ENCODE measurements at regions not wholly inside any gene's neighbourhood (a gene's known extent, or its start where the extent isn't known, plus 50 kb on each side); places are given as distances from the start of the nearest gene placed in this dataset.

DNA sequence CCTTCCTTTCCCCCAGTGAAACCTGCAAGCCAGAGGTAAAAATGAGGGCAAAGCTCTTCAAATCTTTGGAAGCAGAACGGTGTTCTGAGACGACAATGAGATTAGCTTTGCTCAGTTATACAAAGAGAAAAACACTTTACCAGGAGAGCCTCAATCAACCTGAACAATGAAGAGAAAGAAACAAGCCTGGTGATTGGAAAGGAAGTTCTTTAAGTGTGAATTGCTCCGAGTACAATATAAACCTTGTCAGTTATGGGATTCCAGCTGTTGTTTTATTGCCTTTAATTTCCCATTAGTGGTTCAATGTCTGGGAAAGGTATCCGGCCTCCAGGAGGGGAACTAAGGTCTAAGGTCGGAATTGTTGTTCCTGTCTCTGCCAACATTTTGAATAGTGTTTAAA lies 901.6 kb downstream of the EPHA4 start:
- Histone ChIP-seq H3K27me3 (ENCODE audit: control insufficient read depth, insufficient read depth, low read length) (no peaks in the 10 kb centered on the region), H3K4me1 (ENCODE audit: control insufficient read depth, insufficient read depth, low read length) (no peaks in the 10 kb centered on the region), H3K9me3 (ENCODE audit: control insufficient read depth, insufficient read depth, low read length) (no peaks in the 10 kb centered on the region), H3K36me3 (ENCODE audit: control insufficient read depth, insufficient read depth, low read length) (no peaks in the 10 kb centered on the region), H3K4me3 (ENCODE audit: low read depth, low read length) (no peak overlapping the region), H3K9ac (ENCODE audit: low read depth, low read length) (no peak overlapping the region)

DNA sequence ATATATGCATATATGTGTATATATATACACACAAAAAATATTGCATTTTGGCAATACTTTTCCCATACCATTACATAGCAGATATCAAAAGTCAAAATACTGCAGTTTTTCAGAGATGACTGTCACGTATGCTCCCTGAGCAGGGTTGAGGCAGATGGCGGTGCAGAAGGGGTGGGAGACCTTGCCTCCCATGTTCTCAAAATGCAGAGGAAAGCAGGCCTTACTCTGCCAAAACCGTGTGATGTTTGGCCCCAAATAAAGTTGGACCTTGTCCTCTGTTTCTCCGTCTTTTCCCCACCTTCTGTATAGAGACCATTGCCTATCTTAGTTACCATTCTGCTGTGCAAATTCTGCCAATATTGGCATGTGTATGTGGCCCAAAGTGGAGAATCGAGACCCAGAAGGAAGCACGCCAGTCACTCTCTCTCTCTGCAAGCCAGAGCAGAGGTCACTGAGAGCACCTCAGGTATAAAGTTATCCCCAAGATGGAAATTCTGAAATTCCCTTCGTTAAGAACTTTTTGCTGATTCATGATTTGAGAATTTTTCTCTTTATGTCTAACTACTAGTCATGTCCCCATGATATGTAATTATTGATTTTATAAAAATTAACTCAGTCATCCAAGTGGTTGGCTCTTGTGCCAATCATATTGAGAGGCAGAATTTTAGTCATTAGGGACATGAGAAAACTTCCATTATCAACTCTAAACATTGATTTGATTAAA lies 898.8 kb downstream of the EPHA4 start:
- Histone ChIP-seq H3K4me1 (ENCODE audit: control insufficient read depth, insufficient read depth, low read length) (no peaks in the 10 kb centered on the region), H3K36me3 (ENCODE audit: control insufficient read depth, insufficient read depth, low read length) (no peaks in the 10 kb centered on the region), H3K4me3 (ENCODE audit: low read depth, low read length) (no peak overlapping the region), H3K27me3 (ENCODE audit: control insufficient read depth, insufficient read depth, low read length) (no peaks in the 10 kb centered on the region), H3K9me3 (ENCODE audit: control insufficient read depth, insufficient read depth, low read length) (no peaks in the 10 kb centered on the region), H3K9ac (ENCODE audit: low read depth, low read length) (no peak overlapping the region)

GRCh38 chr2:220674033-220674432 lies 898.1 kb downstream of the EPHA4 start:
- no peaks in the 10 kb centered on the region for H3K4me1 ChIP-seq (ENCODE audit: control insufficient read depth, insufficient read depth, low read length)
- no peaks in the 10 kb centered on the region for H3K36me3 ChIP-seq (ENCODE audit: control insufficient read depth, insufficient read depth, low read length)
- H3K9ac ChIP-seq (ENCODE audit: low read depth, low read length): no peak overlapping the region

GRCh38 chr2:220676695-220677094 lies 895.4 kb downstream of the EPHA4 start:
- H3K9me3 ChIP-seq (ENCODE audit: control insufficient read depth, insufficient read depth, low read length): no peaks in the 10 kb centered on the region
- H3K4me3 ChIP-seq (ENCODE audit: low read depth, low read length): no peak overlapping the region
- no peaks in the 10 kb centered on the region for H3K36me3 ChIP-seq (ENCODE audit: control insufficient read depth, insufficient read depth, low read length)
- no peaks in the 10 kb centered on the region for H3K4me1 ChIP-seq (ENCODE audit: control insufficient read depth, insufficient read depth, low read length)
- H3K27me3 ChIP-seq (ENCODE audit: control insufficient read depth, insufficient read depth, low read length): no peaks in the 10 kb centered on the region
- H3K9ac ChIP-seq (ENCODE audit: low read depth, low read length): no peak overlapping the region

More at GRCh38 chr2:220674033-220674432, 898.1 kb downstream of the EPHA4 start:
- Histone ChIP-seq H3K27me3 (ENCODE audit: control insufficient read depth, insufficient read depth, low read length) (no peaks in the 10 kb centered on the region), H3K9me3 (ENCODE audit: control insufficient read depth, insufficient read depth, low read length) (no peaks in the 10 kb centered on the region), H3K4me3 (ENCODE audit: low read depth, low read length) (no peak overlapping the region)

DNA sequence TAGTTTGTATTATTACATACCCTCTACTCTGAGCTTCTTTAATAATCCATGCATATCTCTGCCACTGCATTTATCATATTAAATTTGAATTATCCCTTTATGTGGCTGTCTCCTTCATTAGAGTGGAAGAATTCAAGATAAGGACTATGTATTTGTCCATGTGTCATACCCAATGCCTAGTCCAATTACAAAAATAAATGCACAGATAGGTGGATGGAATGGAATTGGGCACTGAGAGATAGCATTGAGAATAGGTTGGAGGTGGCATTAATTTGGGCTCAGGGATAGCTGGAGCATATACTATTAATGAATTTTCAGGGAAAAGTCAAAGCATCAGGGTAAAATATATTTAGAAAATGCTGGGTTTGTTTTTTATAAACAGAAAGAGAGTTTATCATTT lies 893.2 kb downstream of the EPHA4 start:
- no peaks in the 10 kb centered on the region for H3K27me3 ChIP-seq (ENCODE audit: control insufficient read depth, insufficient read depth, low read length)
- no peak overlapping the region for H3K9ac ChIP-seq (ENCODE audit: low read depth, low read length)

GRCh38 chr2:220682616-220683015 lies 889.5 kb downstream of the EPHA4 start:
- no peak overlapping the region for H3K9ac ChIP-seq (ENCODE audit: low read depth, low read length)
- H3K4me1 ChIP-seq (ENCODE audit: control insufficient read depth, insufficient read depth, low read length): no peaks in the 10 kb centered on the region
- H3K4me3 ChIP-seq (ENCODE audit: low read depth, low read length): no peak overlapping the region
- no peaks in the 10 kb centered on the region for H3K9me3 ChIP-seq (ENCODE audit: control insufficient read depth, insufficient read depth, low read length)
- H3K27me3 ChIP-seq (ENCODE audit: control insufficient read depth, insufficient read depth, low read length): no peaks in the 10 kb centered on the region
- H3K36me3 ChIP-seq (ENCODE audit: control insufficient read depth, insufficient read depth, low read length): no peaks in the 10 kb centered on the region

More for the DNA sequence above, 893.2 kb downstream of the EPHA4 start:
- no peak overlapping the region for H3K4me3 ChIP-seq (ENCODE audit: low read depth, low read length)
- no peaks in the 10 kb centered on the region for H3K9me3 ChIP-seq (ENCODE audit: control insufficient read depth, insufficient read depth, low read length)
- H3K36me3 ChIP-seq (ENCODE audit: control insufficient read depth, insufficient read depth, low read length): no peaks in the 10 kb centered on the region
- no peaks in the 10 kb centered on the region for H3K4me1 ChIP-seq (ENCODE audit: control insufficient read depth, insufficient read depth, low read length)

GRCh38 chr2:220684099-220684498 lies 888.0 kb downstream of the EPHA4 start:
- Histone ChIP-seq H3K4me1 (ENCODE audit: control insufficient read depth, insufficient read depth, low read length) (no peaks in the 10 kb centered on the region), H3K9ac (ENCODE audit: low read depth, low read length) (no peak overlapping the region), H3K9me3 (ENCODE audit: control insufficient read depth, insufficient read depth, low read length) (no peaks in the 10 kb centered on the region), H3K4me3 (ENCODE audit: low read depth, low read length) (no peak overlapping the region), H3K27me3 (ENCODE audit: control insufficient read depth, insufficient read depth, low read length) (no peaks in the 10 kb centered on the region), H3K36me3 (ENCODE audit: control insufficient read depth, insufficient read depth, low read length) (no peaks in the 10 kb centered on the region)

- no peaks in the 10 kb centered on the region for H3K27me3 ChIP-seq (ENCODE audit: control insufficient read depth, insufficient read depth, low read length)
- no peaks in the 10 kb centered on the region for H3K36me3 ChIP-seq (ENCODE audit: control insufficient read depth, insufficient read depth, low read length)
- H3K4me1 ChIP-seq (ENCODE audit: control insufficient read depth, insufficient read depth, low read length): no peaks in the 10 kb centered on the region
Observed at GRCh38 chr2:220687231-220687843, 884.8 kb downstream of the EPHA4 start.

DNA sequence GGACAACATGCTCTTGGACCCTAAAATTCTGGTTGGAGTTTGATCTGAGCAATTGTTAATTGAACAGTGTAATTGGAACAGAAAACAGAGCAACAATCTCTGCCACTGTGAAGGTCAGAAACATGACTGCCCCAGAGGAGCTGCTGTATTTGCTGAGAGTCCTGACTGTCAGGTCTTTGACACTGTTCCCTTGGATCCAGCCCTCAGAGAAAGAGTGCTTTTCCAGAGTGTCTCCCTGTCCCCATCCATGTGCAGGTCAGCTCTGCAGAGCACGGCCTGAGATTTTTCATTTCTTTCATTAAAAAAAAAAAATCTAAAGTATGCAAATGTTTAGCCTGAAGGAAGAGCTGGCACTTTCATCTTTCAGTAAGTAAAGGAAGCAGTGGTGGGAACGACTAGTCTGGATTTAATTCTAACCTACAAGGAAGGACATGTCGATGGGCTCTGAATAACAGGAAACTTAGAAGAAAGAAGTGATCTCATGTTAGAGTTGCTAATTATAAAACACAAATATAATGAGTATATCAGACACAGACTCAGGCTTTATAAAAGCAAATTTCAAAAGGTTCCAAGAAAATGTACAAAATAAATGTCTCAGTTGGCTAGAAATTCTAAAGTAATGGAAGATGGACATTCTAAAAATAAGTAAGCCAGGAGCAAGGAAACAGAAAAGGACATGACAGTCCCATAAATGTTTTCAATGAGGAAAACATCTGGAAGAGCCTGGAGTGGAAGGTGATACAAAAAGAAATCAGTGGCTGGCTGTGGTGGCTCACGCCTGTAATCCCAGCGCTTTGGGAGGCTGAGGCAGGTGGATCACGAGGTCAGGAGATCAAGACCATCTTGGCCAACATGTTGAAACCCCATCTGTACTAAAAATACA lies 876.5 kb downstream of the EPHA4 start:
- no peak overlapping the region for H3K9ac ChIP-seq (ENCODE audit: low read depth, low read length)
- H3K9me3 ChIP-seq (ENCODE audit: control insufficient read depth, insufficient read depth, low read length): no peaks in the 10 kb centered on the region
- no peaks in the 10 kb centered on the region for H3K27me3 ChIP-seq (ENCODE audit: control insufficient read depth, insufficient read depth, low read length)
- H3K4me1 ChIP-seq (ENCODE audit: control insufficient read depth, insufficient read depth, low read length): no peaks in the 10 kb centered on the region
- H3K36me3 ChIP-seq (ENCODE audit: control insufficient read depth, insufficient read depth, low read length): no peaks in the 10 kb centered on the region
- no peak overlapping the region for H3K4me3 ChIP-seq (ENCODE audit: low read depth, low read length)

More at GRCh38 chr2:220687231-220687843, 884.8 kb downstream of the EPHA4 start:
- no peak overlapping the region for H3K9ac ChIP-seq (ENCODE audit: low read depth, low read length)
- H3K4me3 ChIP-seq (ENCODE audit: low read depth, low read length): no peak overlapping the region
- H3K9me3 ChIP-seq (ENCODE audit: control insufficient read depth, insufficient read depth, low read length): no peaks in the 10 kb centered on the region

GRCh38 chr2:220696280-220696669 lies 875.8 kb downstream of the EPHA4 start:
- H3K27me3 ChIP-seq (ENCODE audit: control insufficient read depth, insufficient read depth, low read length): no peaks in the 10 kb centered on the region
- no peaks in the 10 kb centered on the region for H3K36me3 ChIP-seq (ENCODE audit: control insufficient read depth, insufficient read depth, low read length)
- no peaks in the 10 kb centered on the region for H3K9me3 ChIP-seq (ENCODE audit: control insufficient read depth, insufficient read depth, low read length)
- no peak overlapping the region for H3K4me3 ChIP-seq (ENCODE audit: low read depth, low read length)
- H3K9ac ChIP-seq (ENCODE audit: low read depth, low read length): no peak overlapping the region
- no peaks in the 10 kb centered on the region for H3K4me1 ChIP-seq (ENCODE audit: control insufficient read depth, insufficient read depth, low read length)

DNA sequence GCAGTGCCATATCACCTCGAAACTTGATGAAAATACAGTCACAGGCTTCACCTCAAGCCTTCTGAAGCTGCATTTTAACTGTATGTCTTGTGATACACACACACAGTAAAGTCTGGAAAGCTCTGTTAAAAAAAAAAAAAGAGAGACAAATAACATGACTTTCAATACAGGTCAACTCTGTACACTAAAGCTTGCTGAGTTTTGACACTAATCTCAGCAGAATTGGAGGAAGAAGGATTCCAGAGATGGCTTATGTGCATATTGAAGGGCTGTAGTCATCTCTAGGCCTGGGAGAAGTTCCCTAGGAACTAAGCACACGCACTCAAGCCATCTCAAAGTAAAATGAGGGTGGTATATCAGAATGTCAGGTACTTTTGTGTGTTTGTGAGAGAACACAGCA lies 875.1 kb downstream of the EPHA4 start:
- Histone ChIP-seq H3K4me3 (ENCODE audit: low read depth, low read length) (no peak overlapping the region), H3K9ac (ENCODE audit: low read depth, low read length) (no peak overlapping the region), H3K4me1 (ENCODE audit: control insufficient read depth, insufficient read depth, low read length) (no peaks in the 10 kb centered on the region), H3K36me3 (ENCODE audit: control insufficient read depth, insufficient read depth, low read length) (no peaks in the 10 kb centered on the region), H3K9me3 (ENCODE audit: control insufficient read depth, insufficient read depth, low read length) (no peaks in the 10 kb centered on the region), H3K27me3 (ENCODE audit: control insufficient read depth, insufficient read depth, low read length) (no peaks in the 10 kb centered on the region)
